Glutamatergic neuron (in vitro differentiated cells): ENCODE measurements at regions not wholly inside any gene's neighbourhood (a gene's known extent, or its start where the extent isn't known, plus 50 kb on each side); places are given as distances from the start of the nearest gene placed in this dataset.

Experiments
- DNase-seq: peaks from one replicate; pipeline ENCODE4 v3.0.0; 2022
- H3K27ac Mint-ChIP-seq: one replicate; pipeline ENCODE4 v1.8.0; 2020; ENCODE audit warnings: mild to moderate bottlenecking, mixed read lengths, inconsistent platforms; ENCODE audit not compliant: unreplicated experiment
- H3K27me3 Mint-ChIP-seq: one replicate; pipeline ENCODE4 v1.8.0; 2020; ENCODE audit warnings: mild to moderate bottlenecking, moderate library complexity, mixed read lengths, inconsistent platforms; ENCODE audit not compliant: unreplicated experiment
- H3K36me3 Mint-ChIP-seq: one replicate; pipeline ENCODE4 v1.8.0; 2020; ENCODE audit warnings: mild to moderate bottlenecking, mixed read lengths, inconsistent platforms; ENCODE audit not compliant: unreplicated experiment
- H3K4me1 Mint-ChIP-seq: one replicate; pipeline ENCODE4 v1.8.0; 2020; ENCODE audit warnings: mild to moderate bottlenecking, low read depth, mixed read lengths, inconsistent platforms; ENCODE audit not compliant: unreplicated experiment
- H3K4me3 Mint-ChIP-seq: one replicate; pipeline ENCODE4 v1.8.0; 2020; ENCODE audit warnings: mild to moderate bottlenecking, mixed read lengths, inconsistent platforms; ENCODE audit not compliant: unreplicated experiment
- H3K9me3 Mint-ChIP-seq: one replicate; pipeline ENCODE4 v1.8.0; 2020; ENCODE audit warnings: mild to moderate bottlenecking, moderate library complexity, mixed read lengths, inconsistent platforms; ENCODE audit not compliant: unreplicated experiment
- CTCF ChIP-seq: fragments of 200-600 bp; sonication (generic); IDR thresholded peaks from one replicate; pipeline ENCODE4 v1.5.0; 2021; ENCODE audit not compliant: partially characterized antibody, unreplicated experiment

- no peak for DNase-seq
- Mint-ChIP-seq H3K27ac (no peak overlapping the region), H3K36me3 (no peaks in the 10 kb centered on the region), H3K27me3 (peaks cover 4% of the 10 kb centered on the region), H3K4me1 (peaks cover 2% of the 10 kb centered on the region), H3K9me3 (no peaks in the 10 kb centered on the region), H3K4me3 (no peak overlapping the region)
- TF ChIP-seq CTCF = no peak
Observed at GRCh38 chr5:143614831-143615230, 197.1 kb upstream of the HMHB1 start.

DNA sequence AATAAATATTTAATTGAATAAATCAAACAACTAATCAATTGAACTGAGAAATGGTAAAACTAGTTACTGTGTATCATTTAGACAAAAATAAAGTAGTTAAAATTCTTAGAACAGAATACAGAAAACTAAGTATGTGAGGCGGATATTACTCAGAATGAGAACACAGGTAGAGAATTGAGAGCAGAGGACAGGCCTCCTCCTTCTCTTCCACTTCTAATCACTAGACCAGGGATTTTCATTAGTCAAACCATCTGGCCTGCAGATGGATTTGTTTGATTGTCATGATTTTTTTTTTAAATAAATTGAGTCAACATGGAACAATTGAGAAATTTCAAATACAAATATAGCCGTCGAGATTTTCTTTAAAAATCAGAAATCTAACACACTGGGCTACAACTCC lies 198.6 kb upstream of the HMHB1 start:
- Mint-ChIP-seq H3K4me1 (peaks cover 2% of the 10 kb centered on the region), H3K9me3 (no peaks in the 10 kb centered on the region), H3K4me3 (no peak overlapping the region), H3K36me3 (peaks cover 6% of the 10 kb centered on the region), H3K27me3 (peaks cover 1% of the 10 kb centered on the region), H3K27ac (no peak overlapping the region)
- DNase-seq = no peak
- no peak for TF ChIP-seq CTCF

- Mint-ChIP-seq H3K27me3 (peaks cover 1% of the 10 kb centered on the region), H3K9me3 (no peaks in the 10 kb centered on the region), H3K4me3 (no peak overlapping the region), H3K27ac (no peak overlapping the region), H3K36me3 (peaks cover 6% of the 10 kb centered on the region), H3K4me1 (peaks cover 2% of the 10 kb centered on the region)
- no peak for DNase-seq
- TF ChIP-seq CTCF = no peak
Observed at GRCh38 chr5:143610946-143611345, 201.0 kb upstream of the HMHB1 start.

DNA sequence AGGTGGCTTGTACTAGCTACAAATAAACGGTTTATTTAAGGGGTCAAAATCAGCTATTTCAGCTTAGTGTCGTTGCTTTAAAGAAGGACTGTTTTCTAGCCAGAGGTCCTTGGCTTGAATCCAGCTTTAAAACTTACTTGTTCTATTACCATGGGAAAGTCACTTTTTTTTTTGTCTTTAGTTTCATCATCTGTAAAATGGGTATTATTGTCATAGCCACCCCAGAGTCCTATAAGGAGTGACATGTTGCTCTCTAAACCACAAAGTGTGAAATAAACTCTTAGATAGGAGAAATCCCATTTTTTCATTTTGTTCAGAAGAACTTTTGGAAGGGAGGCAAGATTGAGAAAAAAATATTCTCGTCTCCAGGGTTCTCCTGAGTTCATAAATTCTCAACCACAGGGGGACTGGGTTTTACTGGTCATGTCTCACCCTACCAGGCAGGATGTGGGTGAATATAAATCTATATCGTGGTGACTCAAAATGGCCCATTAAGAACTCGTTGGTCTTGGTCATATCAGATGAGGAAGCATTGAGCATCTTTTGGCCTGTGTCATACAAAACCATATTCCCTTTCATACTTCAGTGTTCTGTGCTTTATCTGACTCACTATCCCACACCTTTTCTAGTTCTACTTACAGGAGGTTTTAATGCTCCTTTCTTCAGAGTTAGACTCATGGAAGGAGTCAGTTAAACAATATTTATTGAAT lies 202.7 kb upstream of the NR3C1 start:
- no peak for TF ChIP-seq CTCF
- no peak for DNase-seq
- peaks cover 1% of the 10 kb centered on the region for H3K27me3 Mint-ChIP-seq
- H3K4me3 Mint-ChIP-seq = no peak overlapping the region
- no peaks in the 10 kb centered on the region for H3K9me3 Mint-ChIP-seq
- peaks cover 6% of the 10 kb centered on the region for H3K36me3 Mint-ChIP-seq
- H3K4me1 Mint-ChIP-seq = no peaks in the 10 kb centered on the region
- no peak overlapping the region for H3K27ac Mint-ChIP-seq

DNA sequence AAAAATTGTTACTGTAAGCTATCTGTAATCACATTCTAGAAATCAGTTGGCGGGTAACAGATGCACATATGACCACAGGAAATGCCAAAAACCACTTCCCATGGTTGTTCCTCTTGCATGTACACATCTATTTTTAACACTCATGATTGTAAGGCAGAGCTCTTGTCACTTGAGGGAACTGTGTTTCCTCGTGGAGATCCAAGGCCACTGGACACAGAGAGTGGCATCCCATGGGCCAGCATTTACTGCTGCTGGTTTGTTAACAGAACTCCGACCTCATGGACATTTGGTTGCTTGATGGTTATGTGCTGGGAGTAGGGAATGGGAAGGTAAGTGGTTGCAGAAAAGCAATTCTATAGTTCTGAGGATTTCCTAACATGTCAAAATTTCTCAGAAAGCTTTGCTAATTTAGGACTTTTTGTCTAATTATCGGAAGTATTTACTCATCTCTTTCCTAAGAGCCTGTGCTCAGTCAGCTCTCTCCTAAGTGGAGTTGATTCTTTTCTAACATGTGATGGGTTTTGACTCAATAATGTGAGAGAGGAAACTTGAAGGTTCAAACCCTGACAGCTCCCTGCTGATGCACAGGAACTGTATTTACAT lies 202.0 kb upstream of the NR3C1 start:
- Mint-ChIP-seq H3K27ac (no peak overlapping the region), H3K27me3 (peaks cover 1% of the 10 kb centered on the region), H3K4me3 (no peak overlapping the region), H3K4me1 (no peaks in the 10 kb centered on the region), H3K36me3 (peaks cover 6% of the 10 kb centered on the region), H3K9me3 (no peaks in the 10 kb centered on the region)
- DNase-seq = no peak
- TF ChIP-seq CTCF = no peak
